GM06990 (cell line): ENCODE measurements at regions not wholly inside any gene's neighbourhood (a gene's known extent, or its start where the extent isn't known, plus 50 kb on each side); places are given as distances from the start of the nearest gene placed in this dataset.

ENCODE experiments used
- DNase-seq: peaks from one replicate; pipeline ENCODE4 v3.0.0-alpha.2; 2011; ENCODE audit not compliant: insufficient read length; ENCODE audit errors: extremely low read depth
- H3K27me3 ChIP-seq: replicated peaks from 2 replicates; pipeline ENCODE4 v1.6.0; 2011; ENCODE audit warnings: low read length; ENCODE audit not compliant: control insufficient read depth, insufficient read depth
- H3K36me3 ChIP-seq: 2 replicates; pipeline ENCODE4 v1.5.1; 2011; ENCODE audit warnings: low read length; ENCODE audit not compliant: control insufficient read depth, insufficient read depth
- H3K4me3 ChIP-seq: replicated peaks from 2 replicates; pipeline ENCODE4 v1.5.1; 2011; ENCODE audit warnings: low read depth, mild to moderate bottlenecking, control low read depth, low read length
- TF ChIP-seq, protein P1 (sequence below): IDR thresholded peaks from 2 replicates; pipeline ENCODE4 v1.5.1; 2011; ENCODE audit warnings: low read length, control low read depth, mild to moderate bottlenecking, inconsistent platforms; ENCODE audit not compliant: insufficient read depth, poor library complexity, severe bottlenecking

DNA sequence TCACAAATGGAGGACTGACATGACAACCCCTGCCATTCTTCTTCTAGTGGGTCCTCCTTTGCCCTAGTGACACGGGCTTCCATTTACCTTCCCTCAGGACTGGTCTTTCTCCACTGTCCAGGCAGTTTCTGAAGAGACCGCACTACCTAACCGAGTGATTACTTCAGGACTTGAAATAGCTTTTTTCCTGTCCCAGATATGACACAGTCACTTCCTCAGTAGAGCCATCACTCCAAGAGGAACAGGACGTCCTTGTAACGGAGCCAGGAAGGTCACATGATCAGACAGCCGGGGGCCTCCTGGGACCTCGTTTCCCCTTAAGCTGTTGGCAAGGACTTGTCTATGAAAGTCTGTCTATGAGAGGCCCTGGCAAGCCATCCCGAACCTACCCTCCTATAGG lies 62.3 kb downstream of the FOS start:
- Histone ChIP-seq H3K27me3 (no peaks in the 10 kb centered on the region), H3K4me3 (no peak overlapping the region), H3K36me3 (no peaks in the 10 kb centered on the region)
- TF ChIP-seq, protein P1, sequence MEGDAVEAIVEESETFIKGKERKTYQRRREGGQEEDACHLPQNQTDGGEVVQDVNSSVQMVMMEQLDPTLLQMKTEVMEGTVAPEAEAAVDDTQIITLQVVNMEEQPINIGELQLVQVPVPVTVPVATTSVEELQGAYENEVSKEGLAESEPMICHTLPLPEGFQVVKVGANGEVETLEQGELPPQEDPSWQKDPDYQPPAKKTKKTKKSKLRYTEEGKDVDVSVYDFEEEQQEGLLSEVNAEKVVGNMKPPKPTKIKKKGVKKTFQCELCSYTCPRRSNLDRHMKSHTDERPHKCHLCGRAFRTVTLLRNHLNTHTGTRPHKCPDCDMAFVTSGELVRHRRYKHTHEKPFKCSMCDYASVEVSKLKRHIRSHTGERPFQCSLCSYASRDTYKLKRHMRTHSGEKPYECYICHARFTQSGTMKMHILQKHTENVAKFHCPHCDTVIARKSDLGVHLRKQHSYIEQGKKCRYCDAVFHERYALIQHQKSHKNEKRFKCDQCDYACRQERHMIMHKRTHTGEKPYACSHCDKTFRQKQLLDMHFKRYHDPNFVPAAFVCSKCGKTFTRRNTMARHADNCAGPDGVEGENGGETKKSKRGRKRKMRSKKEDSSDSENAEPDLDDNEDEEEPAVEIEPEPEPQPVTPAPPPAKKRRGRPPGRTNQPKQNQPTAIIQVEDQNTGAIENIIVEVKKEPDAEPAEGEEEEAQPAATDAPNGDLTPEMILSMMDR: no peak
- DNase-seq: no peak

DNA sequence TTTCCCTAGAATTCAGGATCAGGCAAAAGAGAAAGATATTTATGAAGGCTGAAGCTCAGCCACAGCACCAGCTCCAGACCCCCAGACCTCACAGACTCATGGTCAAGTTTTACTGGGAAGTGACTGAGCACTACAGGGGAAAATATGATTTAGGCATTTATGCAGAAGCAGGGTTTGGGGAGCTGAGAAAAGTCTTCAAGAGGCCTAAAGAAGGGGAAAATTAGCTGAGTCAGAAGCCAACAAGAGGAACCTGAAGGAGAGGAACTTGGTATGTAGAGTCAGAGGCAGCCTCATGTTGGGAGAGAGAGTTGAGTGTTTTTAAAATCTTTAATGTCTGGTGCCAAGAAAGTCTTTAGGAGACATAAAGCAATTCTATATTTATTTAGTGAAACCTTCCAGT lies 63.0 kb downstream of the FOS start:
- Histone ChIP-seq H3K27me3 (no peaks in the 10 kb centered on the region), H3K36me3 (no peaks in the 10 kb centered on the region), H3K4me3 (no peak overlapping the region)
- no peak for DNase-seq
- TF ChIP-seq, protein P1: no peak

GRCh38 chr14:75342762-75343599 lies 64.4 kb downstream of the FOS start:
- peak; percentile 45 for DNase-seq

DNA sequence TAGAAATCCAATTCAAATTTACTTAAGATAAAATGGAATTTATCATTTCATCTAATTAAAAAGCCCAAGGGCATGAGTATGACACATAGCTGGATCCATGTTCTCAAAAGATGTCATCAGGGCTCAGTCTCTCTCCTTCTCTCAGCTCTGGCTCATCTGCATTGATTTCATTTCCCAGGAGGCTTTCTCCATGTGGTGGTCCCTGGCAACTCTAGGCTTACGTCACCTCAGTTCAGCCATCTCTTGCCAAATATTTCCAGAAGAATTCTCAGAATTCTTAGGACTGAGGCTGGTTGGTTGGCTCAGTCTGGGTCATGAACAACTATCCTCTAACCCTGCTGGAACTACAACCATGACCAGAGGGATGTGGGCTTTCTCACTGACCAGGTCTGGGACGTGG lies 65.3 kb downstream of the FOS start:
- DNase-seq: no peak
- no peak overlapping the region for H3K4me3 ChIP-seq
- no peaks in the 10 kb centered on the region for H3K27me3 ChIP-seq
- no peaks in the 10 kb centered on the region for H3K36me3 ChIP-seq
- TF ChIP-seq, protein P1: no peak

More at GRCh38 chr14:75342762-75343599, 64.4 kb downstream of the FOS start:
- TF ChIP-seq, protein P1: no peak
- H3K4me3 ChIP-seq: no peak overlapping the region
- no peaks in the 10 kb centered on the region for H3K36me3 ChIP-seq
- H3K27me3 ChIP-seq: no peaks in the 10 kb centered on the region

- TF ChIP-seq, protein P1: no peak
- DNase-seq: no peak
- Histone ChIP-seq H3K4me3 (no peak overlapping the region), H3K27me3 (no peaks in the 10 kb centered on the region), H3K36me3 (no peaks in the 10 kb centered on the region)
Observed at GRCh38 chr14:75344411-75344810, 65.8 kb downstream of the FOS start.
